Pulmonary artery endothelial cell (primary cell): ENCODE measurements at regions not wholly inside any gene's neighbourhood (a gene's known extent, or its start where the extent isn't known, plus 50 kb on each side); places are given as distances from the start of the nearest gene placed in this dataset.

ENCODE experiments used
- DNase-seq: peaks from one replicate; pipeline ENCODE4 v3.0.0-alpha.2; 2011; ENCODE audit warnings: low read depth, low spot score

GRCh38 chr20:48463916-48464315, 363.9 kb downstream of the PREX1 start:
- DNase-seq, result no peak

- no peak for DNase-seq
These were observed 364.6 kb downstream of the PREX1 start for GRCh38 chr20:48463096-48463720.

GRCh38 chr20:48461735-48462119, 366.1 kb downstream of the PREX1 start:
- no peak for DNase-seq

- no peak for DNase-seq
These were observed 366.6 kb downstream of the PREX1 start for GRCh38 chr20:48461091-48461734.

GRCh38 chr20:48460681-48461080, 367.1 kb downstream of the PREX1 start:
- no peak for DNase-seq

- DNase-seq, result no peak
These were observed 367.9 kb downstream of the PREX1 start for GRCh38 chr20:48459722-48460395.

- DNase-seq, result no peak
These were observed 369.0 kb downstream of the PREX1 start for GRCh38 chr20:48458601-48459385.

GRCh38 chr20:48458003-48458377, 369.8 kb downstream of the PREX1 start:
- no peak for DNase-seq

- DNase-seq, result no peak
These were observed 370.4 kb downstream of the PREX1 start for GRCh38 chr20:48457193-48458002.

- DNase-seq, result no peak
These were observed 371.2 kb downstream of the PREX1 start for GRCh38 chr20:48456366-48457192.

- no peak for DNase-seq
These were observed 372.0 kb downstream of the PREX1 start for GRCh38 chr20:48455651-48456365.

- no peak for DNase-seq
These were observed 372.9 kb downstream of the PREX1 start for GRCh38 chr20:48454671-48455490.

- no peak for DNase-seq
These were observed 374.2 kb downstream of the PREX1 start for GRCh38 chr20:48453477-48454093.

GRCh38 chr20:48451401-48451800, 376.4 kb downstream of the PREX1 start:
- DNase-seq, result no peak

GRCh38 chr20:48448666-48449600, 378.9 kb downstream of the PREX1 start:
- DNase-seq, result no peak

- no peak for DNase-seq
These were observed 380.3 kb downstream of the PREX1 start for GRCh38 chr20:48447456-48447855.

GRCh38 chr20:48445827-48446226, 382.0 kb downstream of the PREX1 start:
- no peak for DNase-seq
